Effector memory CD8-positive, alpha-beta T cell (primary cell): ENCODE measurements at regions not wholly inside any gene's neighbourhood (a gene's known extent, or its start where the extent isn't known, plus 50 kb on each side); places are given as distances from the start of the nearest gene placed in this dataset.

Experiments used
- ATAC-seq: fragments of 150-1000 bp; cut with Tn5 transposase; replicated peaks from 2 replicates; pipeline ENCODE4 v1.10.0; 2021; ENCODE audit warnings: mild to moderate bottlenecking, moderate library complexity
- DNase-seq, 3 experiments: peaks; one replicate each; pipeline ENCODE4 v3.0.0; 2021
- H3K27ac Mint-ChIP-seq, 2 donors: one replicate each; pipeline ENCODE4 v1.8.0; 2022; ENCODE audit warnings: mild to moderate bottlenecking in 2 of 2, mixed read lengths in 2 of 2, moderate library complexity in 2 of 2
- H3K27me3 Mint-ChIP-seq, 2 donors: one replicate each; pipeline ENCODE4 v1.8.0; 2022; ENCODE audit warnings: mixed read lengths in 2 of 2
- H3K36me3 Mint-ChIP-seq: one replicate; pipeline ENCODE4 v1.8.0; 2022; ENCODE audit warnings: mild to moderate bottlenecking, moderate library complexity, mixed read lengths; ENCODE audit not compliant: insufficient read depth
- H3K4me1 Mint-ChIP-seq, 2 donors: one replicate each; pipeline ENCODE4 v1.8.0; 2022; ENCODE audit warnings: low read depth in 2 of 2, mixed read lengths in 2 of 2
- H3K4me3 Mint-ChIP-seq, 2 donors: one replicate each; pipeline ENCODE4 v1.8.0; 2022; ENCODE audit warnings: mild to moderate bottlenecking in 2 of 2, mixed read lengths in 2 of 2, moderate library complexity in 2 of 2
- H3K9me3 Mint-ChIP-seq, 2 donors: one replicate each; pipeline ENCODE4 v1.8.0; 2022; ENCODE audit warnings: mixed read lengths in 2 of 2

GRCh38 chr2:156903335-156903734, 354.2 kb upstream of the GALNT5 start:
- H3K27ac Mint-ChIP-seq: no peak overlapping the region
- DNase-seq (no peak), ATAC-seq (no peak)
- H3K4me3 Mint-ChIP-seq: no peak overlapping the region
- H3K36me3 Mint-ChIP-seq: no peaks in the 10 kb centered on the region
- H3K9me3 Mint-ChIP-seq: no peaks in the 10 kb centered on the region
- no peaks in the 10 kb centered on the region for H3K4me1 Mint-ChIP-seq
- H3K27me3 Mint-ChIP-seq: no peaks in the 10 kb centered on the region

DNA sequence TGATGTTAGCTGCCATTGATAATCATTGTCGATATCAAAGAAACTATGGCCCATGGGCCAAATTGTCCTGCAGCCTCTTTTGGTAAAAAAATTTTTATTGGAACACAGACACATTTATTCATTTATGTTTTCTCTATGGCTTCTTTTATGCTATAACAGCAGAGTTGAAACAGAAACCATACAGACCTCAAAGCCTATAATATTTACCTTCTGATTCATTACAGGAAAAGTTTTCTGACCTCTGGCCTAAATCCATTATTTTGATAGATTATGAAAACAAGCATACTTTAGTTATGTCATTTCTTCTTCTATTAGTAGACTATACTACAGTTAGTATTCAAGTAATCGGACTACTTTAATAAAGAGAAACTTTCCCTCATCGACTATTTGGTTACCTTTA, 349.7 kb upstream of the GALNT5 start:
- ATAC-seq: no peak
- Mint-ChIP-seq H3K9me3 (peaks cover 0 to 2% of the 10 kb centered on the region in 2 donors), H3K27ac (no peak overlapping the region), H3K4me3 (no peak overlapping the region), H3K36me3 (no peaks in the 10 kb centered on the region), H3K4me1 (no peaks in the 10 kb centered on the region), H3K27me3 (no peaks in the 10 kb centered on the region)
- DNase-seq: no peak

- peaks cover 0 to 2% of the 10 kb centered on the region in 2 donors for H3K9me3 Mint-ChIP-seq
- no peaks in the 10 kb centered on the region for H3K4me1 Mint-ChIP-seq
- H3K36me3 Mint-ChIP-seq: no peaks in the 10 kb centered on the region
- H3K27me3 Mint-ChIP-seq: no peaks in the 10 kb centered on the region
- ATAC-seq (no peak), DNase-seq (no peak)
- H3K27ac Mint-ChIP-seq: no peak overlapping the region
- no peak overlapping the region for H3K4me3 Mint-ChIP-seq
Measured at GRCh38 chr2:156908825-156909224, 348.7 kb upstream of the GALNT5 start.

DNA sequence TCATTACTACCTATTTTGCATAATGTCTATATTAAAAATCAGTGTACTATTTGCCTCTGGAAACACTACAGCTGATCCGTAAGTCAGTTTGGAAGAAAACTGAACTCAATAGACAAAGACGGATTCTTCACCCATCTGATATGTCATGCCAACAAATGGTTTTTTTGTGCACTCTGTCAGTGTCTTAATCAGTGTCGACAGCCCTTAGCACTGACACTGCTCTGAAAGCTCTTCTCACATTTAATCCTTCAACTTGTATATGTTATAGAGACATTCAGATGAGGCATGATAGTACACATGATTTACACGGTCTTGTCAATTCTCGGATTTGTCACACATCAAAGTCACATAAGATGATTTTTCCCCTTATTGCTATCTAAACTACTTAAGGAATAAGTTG, 347.5 kb upstream of the GALNT5 start:
- no peak for DNase-seq
- ATAC-seq: no peak
- H3K9me3 Mint-ChIP-seq: peaks cover 0 to 2% of the 10 kb centered on the region in 2 donors
- no peak overlapping the region for H3K4me3 Mint-ChIP-seq
- no peak overlapping the region for H3K27ac Mint-ChIP-seq
- no peaks in the 10 kb centered on the region for H3K36me3 Mint-ChIP-seq
- no peaks in the 10 kb centered on the region for H3K4me1 Mint-ChIP-seq
- no peaks in the 10 kb centered on the region for H3K27me3 Mint-ChIP-seq

- no peak for ATAC-seq
- DNase-seq: no peak
- no peak overlapping the region for H3K4me3 Mint-ChIP-seq
- H3K4me1 Mint-ChIP-seq: no peaks in the 10 kb centered on the region
- H3K27me3 Mint-ChIP-seq: no peaks in the 10 kb centered on the region
- peaks cover 0 to 5% of the 10 kb centered on the region in 2 donors for H3K9me3 Mint-ChIP-seq
- H3K36me3 Mint-ChIP-seq: no peaks in the 10 kb centered on the region
- H3K27ac Mint-ChIP-seq: no peak overlapping the region
Measured at GRCh38 chr2:156915332-156915731, 342.2 kb upstream of the GALNT5 start.

DNA sequence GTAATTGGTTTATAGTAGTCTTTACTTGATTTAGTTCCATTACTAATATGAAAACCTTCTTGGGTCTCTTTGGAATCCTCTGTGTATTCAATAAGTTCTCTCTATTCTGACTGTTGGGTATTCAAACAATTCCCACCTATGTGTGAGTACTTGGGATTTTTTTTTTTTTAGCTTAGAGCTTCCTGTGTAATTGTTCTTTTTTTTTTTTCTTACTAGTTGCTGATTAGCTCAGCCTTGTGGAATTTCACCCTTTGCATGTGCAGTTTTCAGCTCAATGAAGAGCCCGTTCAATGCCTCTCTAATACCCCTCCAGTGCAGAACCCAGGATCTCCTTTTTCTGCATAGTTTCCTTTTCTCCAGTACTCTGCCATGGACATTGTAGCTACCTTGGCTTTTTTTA, 339.1 kb upstream of the GALNT5 start:
- H3K27ac Mint-ChIP-seq: no peak overlapping the region
- H3K4me3 Mint-ChIP-seq: no peak overlapping the region
- no peaks in the 10 kb centered on the region for H3K36me3 Mint-ChIP-seq
- H3K27me3 Mint-ChIP-seq: no peaks in the 10 kb centered on the region
- no peak for ATAC-seq
- peaks cover 0 to 7% of the 10 kb centered on the region in 2 donors for H3K9me3 Mint-ChIP-seq
- DNase-seq: no peak
- no peaks in the 10 kb centered on the region for H3K4me1 Mint-ChIP-seq

GRCh38 chr2:156930423-156930822, 327.1 kb upstream of the GALNT5 start:
- Mint-ChIP-seq H3K4me3 (no peak overlapping the region), H3K9me3 (peaks cover 0 to 2% of the 10 kb centered on the region in 2 donors), H3K36me3 (no peaks in the 10 kb centered on the region), H3K27ac (no peak overlapping the region), H3K27me3 (no peaks in the 10 kb centered on the region), H3K4me1 (no peaks in the 10 kb centered on the region)
- DNase-seq (no peak), ATAC-seq (no peak)

DNA sequence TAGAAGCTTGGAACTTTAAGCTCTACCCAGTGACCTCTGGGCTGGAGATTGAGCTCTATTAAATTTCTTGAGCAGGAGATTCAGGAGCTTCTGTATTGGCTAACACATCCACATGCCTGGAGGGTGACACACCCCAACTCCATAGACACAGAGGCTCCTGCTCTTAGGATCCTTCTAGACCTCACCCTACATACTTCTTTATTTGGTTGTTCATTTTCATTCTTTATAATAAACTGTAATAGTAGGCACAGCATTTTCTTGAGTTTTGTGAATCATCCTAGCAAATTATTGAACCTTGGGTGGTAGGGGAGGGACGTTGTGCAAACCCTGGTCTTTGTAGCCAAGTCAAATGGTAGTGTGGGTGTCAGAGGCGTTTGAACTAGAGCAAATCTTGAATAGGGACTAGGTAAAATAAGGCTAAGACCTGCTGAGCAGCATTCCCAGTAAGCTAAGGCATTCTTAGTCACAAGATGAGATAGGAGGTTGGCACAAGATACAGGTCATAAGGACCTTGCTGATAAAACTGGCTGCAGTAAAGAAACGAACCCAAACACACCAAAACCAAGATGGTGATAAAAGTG, 323.8 kb upstream of the GALNT5 start:
- no peaks in the 10 kb centered on the region for H3K4me1 Mint-ChIP-seq
- no peaks in the 10 kb centered on the region for H3K27me3 Mint-ChIP-seq
- H3K9me3 Mint-ChIP-seq: no peaks in the 10 kb centered on the region
- H3K4me3 Mint-ChIP-seq: no peak overlapping the region
- H3K36me3 Mint-ChIP-seq: no peaks in the 10 kb centered on the region
- ATAC-seq (no peak), DNase-seq (no peak)
- H3K27ac Mint-ChIP-seq: no peak overlapping the region

DNA sequence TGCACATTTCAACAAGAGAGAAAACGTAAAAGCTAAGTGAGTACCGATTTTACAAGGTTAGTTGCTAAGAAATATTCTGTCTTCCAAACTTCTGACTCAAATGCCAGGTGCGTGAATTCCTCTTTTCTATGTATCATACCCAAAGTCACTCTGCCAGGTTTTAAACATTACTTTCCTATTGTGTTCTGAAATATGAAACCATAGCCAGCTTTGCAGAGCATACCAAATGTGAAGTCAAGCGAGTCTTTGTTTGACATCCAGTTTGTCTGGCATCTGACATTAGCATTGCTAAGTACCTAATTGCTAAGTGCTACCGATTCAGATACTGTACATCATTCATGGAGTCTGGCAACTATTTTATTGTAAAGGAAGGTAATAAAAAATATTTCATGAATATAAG, 321.9 kb upstream of the GALNT5 start:
- DNase-seq (no peak), ATAC-seq (no peak)
- Mint-ChIP-seq H3K27ac (no peak overlapping the region), H3K4me3 (no peak overlapping the region), H3K9me3 (no peaks in the 10 kb centered on the region), H3K27me3 (no peaks in the 10 kb centered on the region), H3K4me1 (no peaks in the 10 kb centered on the region), H3K36me3 (no peaks in the 10 kb centered on the region)

DNA sequence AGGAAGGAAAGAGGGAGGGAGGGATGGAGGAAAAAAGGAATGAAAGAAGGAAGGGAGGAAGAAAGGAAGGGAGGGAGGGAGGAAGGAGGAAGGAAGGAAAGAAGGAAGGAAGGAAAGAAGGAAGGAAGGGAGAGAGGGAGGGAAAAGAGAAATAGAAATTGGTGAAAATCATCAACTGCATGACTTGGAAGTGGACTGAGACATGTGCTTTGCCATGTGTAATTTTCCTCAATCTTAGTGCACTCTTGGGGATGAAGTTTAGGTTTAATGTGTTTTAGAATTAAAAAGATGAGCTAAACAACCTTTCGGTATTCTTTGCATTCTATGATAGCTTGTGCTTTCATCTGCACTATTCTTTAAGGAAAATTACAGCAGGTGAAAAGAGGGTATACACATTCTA, 320.1 kb upstream of the GALNT5 start:
- no peak for ATAC-seq
- no peaks in the 10 kb centered on the region for H3K9me3 Mint-ChIP-seq
- H3K4me3 Mint-ChIP-seq: no peak overlapping the region
- no peaks in the 10 kb centered on the region for H3K36me3 Mint-ChIP-seq
- no peak for DNase-seq
- H3K27ac Mint-ChIP-seq: no peak overlapping the region
- H3K27me3 Mint-ChIP-seq: no peaks in the 10 kb centered on the region
- H3K4me1 Mint-ChIP-seq: no peaks in the 10 kb centered on the region

GRCh38 chr2:156944871-156945270, 312.6 kb upstream of the GALNT5 start:
- Mint-ChIP-seq H3K9me3 (peaks cover 0 to 3% of the 10 kb centered on the region in 2 donors), H3K27ac (no peak overlapping the region), H3K4me3 (no peak overlapping the region), H3K4me1 (no peaks in the 10 kb centered on the region), H3K27me3 (no peaks in the 10 kb centered on the region), H3K36me3 (no peaks in the 10 kb centered on the region)
- ATAC-seq: no peak
- DNase-seq: no peak

- ATAC-seq: no peak
Measured at GRCh38 chr2:156947261-156947660, 310.2 kb upstream of the GALNT5 start.

DNA sequence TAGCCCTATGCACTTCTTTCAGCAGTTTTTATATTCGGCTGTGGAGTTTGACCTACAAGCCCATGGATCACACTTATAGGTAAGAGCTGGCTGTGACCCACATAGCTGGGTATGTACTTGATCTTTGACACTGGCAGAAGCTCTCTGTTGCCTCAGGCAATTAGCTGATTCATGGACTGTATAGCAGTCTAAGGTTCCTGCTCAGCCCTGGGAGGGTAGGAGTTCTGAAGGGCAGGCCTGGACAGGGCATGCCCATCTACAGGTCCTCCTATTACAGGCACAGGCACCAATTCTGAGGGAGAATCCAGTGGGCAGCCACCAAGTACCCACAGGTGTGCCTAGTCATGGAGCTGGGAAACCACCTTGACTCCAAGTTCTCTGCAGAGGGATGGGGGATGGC, 301.8 kb upstream of the GALNT5 start:
- peaks cover 0 to 4% of the 10 kb centered on the region in 2 donors for H3K9me3 Mint-ChIP-seq
- H3K36me3 Mint-ChIP-seq: no peaks in the 10 kb centered on the region
- H3K27ac Mint-ChIP-seq: no peak overlapping the region
- DNase-seq (no peak), ATAC-seq (no peak)
- no peaks in the 10 kb centered on the region for H3K27me3 Mint-ChIP-seq
- H3K4me1 Mint-ChIP-seq: no peaks in the 10 kb centered on the region
- no peak overlapping the region for H3K4me3 Mint-ChIP-seq

More at GRCh38 chr2:156947261-156947660, 310.2 kb upstream of the GALNT5 start:
- Mint-ChIP-seq H3K36me3 (no peaks in the 10 kb centered on the region), H3K4me1 (no peaks in the 10 kb centered on the region), H3K9me3 (peaks cover 0 to 7% of the 10 kb centered on the region in 2 donors), H3K4me3 (no peak overlapping the region), H3K27ac (no peak overlapping the region), H3K27me3 (no peaks in the 10 kb centered on the region)
- no peak for DNase-seq

- Mint-ChIP-seq H3K27ac (no peak overlapping the region), H3K9me3 (peaks cover 2 to 3% of the 10 kb centered on the region in 2 donors), H3K4me1 (no peaks in the 10 kb centered on the region), H3K36me3 (no peaks in the 10 kb centered on the region), H3K27me3 (no peaks in the 10 kb centered on the region), H3K4me3 (no peak overlapping the region)
- ATAC-seq: no peak
- DNase-seq: no peak
Measured at GRCh38 chr2:156956161-156956560, 301.3 kb upstream of the GALNT5 start.

GRCh38 chr2:156958374-156958773, 299.1 kb upstream of the GALNT5 start:
- Mint-ChIP-seq H3K36me3 (no peaks in the 10 kb centered on the region), H3K4me3 (no peak overlapping the region), H3K27me3 (no peaks in the 10 kb centered on the region), H3K4me1 (no peaks in the 10 kb centered on the region), H3K9me3 (peaks cover 0 to 6% of the 10 kb centered on the region in 2 donors), H3K27ac (no peak overlapping the region)
- ATAC-seq (no peak), DNase-seq (no peak)
